ENCODE measurements at regions not wholly inside any gene's neighbourhood (a gene's known extent, or its start where the extent isn't known, plus 50 kb on each side); places are given as distances from the start of the nearest gene placed in this dataset.

GRCh38 chr4:17095771-17096170, 197.3 kb upstream of the LDB2 start:
- no peak for TF ChIP-seq EZH2 (IDR thresholded peaks at IDR 0.05; ENCODE audit: low read length)
- no peak for TF ChIP-seq CTCF (optimal IDR thresholded peaks at IDR 0.05 in 1 of 3, IDR thresholded peaks at IDR 0.05 in 1 of 3, conservative IDR thresholded peaks at IDR 0.05 in 1 of 3; ENCODE audit: extremely low read depth in 1 of 3, insufficient read depth in 2 of 3, low read length in 3 of 3)

Data from keratinocyte (primary cell).